ENCODE measurements at regions not wholly inside any gene's neighbourhood (a gene's known extent, or its start where the extent isn't known, plus 50 kb on each side); places are given as distances from the start of the nearest gene placed in this dataset.

DNA sequence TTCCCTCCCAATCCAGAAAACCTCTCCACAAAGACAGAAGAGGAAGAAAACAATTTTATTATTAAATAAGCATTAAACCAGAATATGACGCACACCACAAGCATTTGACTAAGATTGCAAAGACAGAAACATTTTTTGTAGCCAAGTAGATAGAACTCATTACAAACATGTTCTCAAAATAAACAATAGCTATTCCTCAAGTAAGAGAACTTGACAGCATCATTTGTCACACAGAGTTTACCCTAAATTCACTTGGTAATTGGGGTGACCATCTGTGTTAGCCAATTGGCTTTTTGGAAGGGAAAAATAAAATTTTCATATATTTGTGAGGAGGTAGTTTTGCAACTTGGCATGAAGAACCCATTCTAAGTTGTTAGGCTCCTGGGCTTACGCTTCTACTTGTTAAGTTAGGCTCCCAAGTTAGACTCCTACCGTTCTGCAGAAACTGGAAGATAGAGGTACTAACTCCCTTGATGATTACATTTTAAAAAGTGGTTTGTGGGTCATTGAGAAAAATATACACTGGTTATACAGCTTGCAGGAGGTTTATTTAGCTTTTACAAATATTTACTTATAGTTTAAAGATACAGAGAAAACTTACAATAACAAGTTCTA is 618.6 kb upstream of the CNTNAP2 start:
- DNase-seq, result no peak

DNA sequence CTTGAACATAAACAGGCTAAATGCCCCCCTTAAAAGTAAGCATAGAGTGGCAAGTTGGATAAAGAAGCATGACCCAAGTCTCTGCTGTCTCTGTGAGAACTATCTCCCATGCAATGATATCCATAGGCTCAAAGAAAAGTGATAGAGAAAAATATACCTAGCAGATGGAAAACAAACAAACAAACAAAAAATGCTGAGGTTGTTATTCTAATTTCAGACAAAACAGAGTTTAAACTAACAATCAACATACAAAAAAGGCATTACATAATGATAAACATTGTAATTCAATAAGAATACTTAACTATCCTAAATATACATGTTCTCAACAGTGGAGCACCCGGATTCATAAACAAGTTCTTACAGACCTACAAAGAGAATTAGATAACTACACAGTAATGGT is 626.2 kb upstream of the CNTNAP2 start:
- DNase-seq, result no peak
- Histone ChIP-seq H3K36me3 (ENCODE audit: control insufficient read depth, insufficient read depth, low read length) (no peaks in the 10 kb centered on the region), H3K4me1 (ENCODE audit: control insufficient read depth, insufficient read depth, low read length) (no peaks in the 10 kb centered on the region), H3K4me3 (ENCODE audit: low read length) (no peak overlapping the region), H3K27me3 (ENCODE audit: control insufficient read depth, insufficient read depth, low read length) (no peaks in the 10 kb centered on the region), H3K9me3 (replicated peaks; ENCODE audit: control insufficient read depth, low read depth, low read length) (peaks cover 11% of the 10 kb centered on the region), H3K27ac (ENCODE audit: low read length) (no peak overlapping the region)
- no CpG with 5 or more reads among the region's 1 CpG for WGBS (ENCODE audit: insufficient coverage)

More for the DNA sequence above, 618.6 kb upstream of the CNTNAP2 start:
- Histone ChIP-seq H3K36me3 (ENCODE audit: control insufficient read depth, insufficient read depth, low read length) (no peaks in the 10 kb centered on the region), H3K27ac (ENCODE audit: low read length) (no peak overlapping the region), H3K27me3 (ENCODE audit: control insufficient read depth, insufficient read depth, low read length) (no peaks in the 10 kb centered on the region), H3K9me3 (replicated peaks; ENCODE audit: control insufficient read depth, low read depth, low read length) (no peaks in the 10 kb centered on the region), H3K4me1 (ENCODE audit: control insufficient read depth, insufficient read depth, low read length) (no peaks in the 10 kb centered on the region), H3K4me3 (ENCODE audit: low read length) (no peak overlapping the region)
- whole genome bisulfite sequencing (ENCODE audit: insufficient coverage), result no CpG with 5 or more reads among the region's 3 CpGs

DNA sequence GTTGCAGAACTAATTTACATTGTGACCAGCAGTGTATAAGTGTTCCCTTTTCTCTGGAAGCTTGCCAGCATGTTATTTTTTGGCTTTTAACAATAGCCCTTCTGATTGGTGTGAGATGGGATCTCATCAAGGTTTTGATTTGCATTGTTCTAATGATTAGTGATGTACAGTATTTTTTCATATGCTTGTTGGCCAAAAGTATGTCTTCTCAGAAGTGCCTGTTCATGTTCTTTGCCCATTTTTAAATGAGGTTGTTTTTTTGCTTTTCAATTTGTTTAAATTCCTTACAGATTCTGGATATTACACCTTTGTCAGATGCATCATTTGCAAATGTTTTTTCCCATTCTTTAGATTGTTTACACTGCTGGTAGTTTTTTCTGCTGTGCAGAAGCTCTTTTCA is 627.0 kb upstream of the CNTNAP2 start:
- Histone ChIP-seq H3K9me3 (replicated peaks; ENCODE audit: control insufficient read depth, low read depth, low read length) (peaks cover 11% of the 10 kb centered on the region), H3K36me3 (ENCODE audit: control insufficient read depth, insufficient read depth, low read length) (no peaks in the 10 kb centered on the region), H3K27me3 (ENCODE audit: control insufficient read depth, insufficient read depth, low read length) (no peaks in the 10 kb centered on the region), H3K4me3 (ENCODE audit: low read length) (no peak overlapping the region), H3K27ac (ENCODE audit: low read length) (no peak overlapping the region), H3K4me1 (ENCODE audit: control insufficient read depth, insufficient read depth, low read length) (no peaks in the 10 kb centered on the region)
- DNase-seq, result no peak

DNA sequence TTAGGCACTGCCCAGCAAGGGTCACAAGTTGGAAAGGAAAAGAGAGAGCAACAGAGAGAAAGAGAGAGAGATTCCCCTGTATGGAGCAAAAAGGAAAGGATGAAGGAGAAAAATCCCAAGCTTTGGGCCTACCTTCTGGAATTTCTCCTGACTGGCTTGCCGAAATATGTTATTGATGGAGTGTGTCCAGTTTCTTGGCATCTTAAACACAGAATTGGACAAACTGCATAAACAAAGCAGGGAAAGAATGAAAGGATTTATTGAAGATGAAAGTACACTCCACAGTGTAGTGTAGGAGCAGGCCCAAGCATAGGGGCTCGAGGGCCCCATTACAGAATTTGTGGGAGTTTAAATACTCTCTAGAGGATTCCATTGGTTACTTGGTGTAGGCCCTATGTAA is 627.8 kb upstream of the CNTNAP2 start:
- no peak for DNase-seq
- H3K27me3 ChIP-seq (ENCODE audit: control insufficient read depth, insufficient read depth, low read length), result no peaks in the 10 kb centered on the region
- no peaks in the 10 kb centered on the region for H3K4me1 ChIP-seq (ENCODE audit: control insufficient read depth, insufficient read depth, low read length)
- H3K4me3 ChIP-seq (ENCODE audit: low read length), result no peak overlapping the region
- 13% methylated on average over 2 of the region's 2 CpGs for WGBS (ENCODE audit: insufficient coverage)
- peaks cover 11% of the 10 kb centered on the region for H3K9me3 ChIP-seq (replicated peaks; ENCODE audit: control insufficient read depth, low read depth, low read length)
- H3K27ac ChIP-seq (ENCODE audit: low read length), result no peak overlapping the region
- H3K36me3 ChIP-seq (ENCODE audit: control insufficient read depth, insufficient read depth, low read length), result no peaks in the 10 kb centered on the region

DNA sequence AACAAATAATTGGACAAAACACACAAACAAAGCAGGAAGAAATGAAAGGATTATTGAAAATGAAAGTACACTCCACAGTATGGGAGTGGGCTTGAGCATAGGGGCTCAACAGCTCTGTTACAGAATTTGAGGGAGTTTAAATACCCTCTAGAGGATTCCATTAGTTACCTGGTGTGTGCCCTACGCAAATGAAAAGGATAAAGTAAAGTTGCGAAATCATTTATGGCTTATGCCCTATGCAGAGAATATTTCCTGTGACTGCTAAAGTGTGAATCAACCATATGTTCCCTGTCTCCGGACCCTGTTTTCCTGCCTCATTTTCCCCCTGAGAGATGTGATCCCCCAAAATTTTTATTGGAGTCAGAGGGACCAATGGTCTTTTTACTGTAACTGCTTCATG is 634.6 kb upstream of the CNTNAP2 start:
- Histone ChIP-seq H3K9me3 (replicated peaks; ENCODE audit: control insufficient read depth, low read depth, low read length) (no peaks in the 10 kb centered on the region), H3K4me1 (ENCODE audit: control insufficient read depth, insufficient read depth, low read length) (no peaks in the 10 kb centered on the region), H3K27ac (ENCODE audit: low read length) (no peak overlapping the region), H3K36me3 (ENCODE audit: control insufficient read depth, insufficient read depth, low read length) (no peaks in the 10 kb centered on the region), H3K4me3 (ENCODE audit: low read length) (no peak overlapping the region), H3K27me3 (ENCODE audit: control insufficient read depth, insufficient read depth, low read length) (no peaks in the 10 kb centered on the region)
- no peak for DNase-seq
- WGBS (ENCODE audit: insufficient coverage), result 57% methylated on average over 1 of the region's 3 CpGs

DNA sequence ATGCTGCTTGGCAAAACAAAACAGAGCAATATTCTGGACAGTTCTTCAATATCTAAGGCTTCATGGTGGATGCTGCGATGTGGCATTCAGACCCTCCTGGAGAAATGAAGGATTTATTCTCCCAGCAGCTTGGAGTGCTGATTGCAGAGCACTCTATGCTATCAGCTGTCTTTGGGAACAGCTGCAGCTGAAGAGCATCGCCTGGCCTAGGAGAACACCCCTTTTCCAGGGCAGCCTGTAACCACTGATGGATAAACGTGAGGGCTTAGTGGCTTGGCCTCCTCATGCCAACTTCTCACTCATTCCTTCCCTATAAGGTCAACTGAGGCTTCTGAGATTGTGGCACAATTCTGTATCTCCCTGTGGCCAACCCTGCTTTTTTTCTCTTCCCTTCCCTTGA is 638.1 kb upstream of the CNTNAP2 start:
- peak; percentile 31 for DNase-seq
- 75% methylated on average over 2 of the region's 3 CpGs for WGBS (ENCODE audit: insufficient coverage)
- Histone ChIP-seq H3K27me3 (ENCODE audit: control insufficient read depth, insufficient read depth, low read length) (no peaks in the 10 kb centered on the region), H3K36me3 (ENCODE audit: control insufficient read depth, insufficient read depth, low read length) (no peaks in the 10 kb centered on the region), H3K27ac (ENCODE audit: low read length) (no peak overlapping the region), H3K4me3 (ENCODE audit: low read length) (no peak overlapping the region), H3K4me1 (ENCODE audit: control insufficient read depth, insufficient read depth, low read length) (no peaks in the 10 kb centered on the region), H3K9me3 (replicated peaks; ENCODE audit: control insufficient read depth, low read depth, low read length) (no peaks in the 10 kb centered on the region)

DNA sequence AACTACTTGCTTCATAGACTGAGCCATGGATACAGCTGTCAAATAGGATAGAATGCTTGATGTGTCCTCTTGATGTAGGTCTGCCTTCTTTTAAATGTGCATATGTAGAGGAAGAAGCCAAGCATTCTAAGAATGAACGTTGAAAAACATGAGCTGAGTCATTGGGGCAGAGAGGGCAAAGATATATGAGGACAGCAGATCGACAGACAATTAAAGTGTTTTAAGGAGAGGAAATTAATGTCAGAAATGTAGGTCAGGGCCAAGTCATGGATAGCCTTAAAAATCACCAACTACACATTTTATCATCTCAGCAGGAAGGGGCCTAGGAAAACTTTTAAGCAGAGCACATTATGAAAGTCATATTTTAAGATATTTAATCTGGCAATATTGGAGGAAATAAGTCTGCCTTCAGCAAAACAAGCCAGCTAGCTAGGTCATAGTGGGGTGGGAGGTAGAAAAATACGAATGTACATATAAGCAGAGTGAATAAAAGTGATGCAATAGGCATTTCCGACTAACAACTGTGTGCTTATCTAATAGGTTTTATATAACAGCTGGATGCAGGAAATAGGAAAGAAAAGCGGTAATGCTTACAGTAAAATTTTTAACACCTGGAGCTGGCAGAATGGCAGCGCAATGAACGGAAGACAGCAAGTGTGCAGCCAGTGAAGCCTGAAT is 638.3 kb upstream of the TPK1 start:
- no peak overlapping the region for H3K4me3 ChIP-seq (ENCODE audit: low read length)
- H3K9me3 ChIP-seq (replicated peaks; ENCODE audit: control insufficient read depth, low read depth, low read length), result no peaks in the 10 kb centered on the region
- H3K27me3 ChIP-seq (ENCODE audit: control insufficient read depth, insufficient read depth, low read length), result no peaks in the 10 kb centered on the region
- no peak for DNase-seq
- 55% methylated on average over 4 of the region's 7 CpGs for WGBS (ENCODE audit: insufficient coverage)
- H3K4me1 ChIP-seq (ENCODE audit: control insufficient read depth, insufficient read depth, low read length), result no peaks in the 10 kb centered on the region
- H3K36me3 ChIP-seq (ENCODE audit: control insufficient read depth, insufficient read depth, low read length), result no peaks in the 10 kb centered on the region
- no peak overlapping the region for H3K27ac ChIP-seq (ENCODE audit: low read length)

DNA sequence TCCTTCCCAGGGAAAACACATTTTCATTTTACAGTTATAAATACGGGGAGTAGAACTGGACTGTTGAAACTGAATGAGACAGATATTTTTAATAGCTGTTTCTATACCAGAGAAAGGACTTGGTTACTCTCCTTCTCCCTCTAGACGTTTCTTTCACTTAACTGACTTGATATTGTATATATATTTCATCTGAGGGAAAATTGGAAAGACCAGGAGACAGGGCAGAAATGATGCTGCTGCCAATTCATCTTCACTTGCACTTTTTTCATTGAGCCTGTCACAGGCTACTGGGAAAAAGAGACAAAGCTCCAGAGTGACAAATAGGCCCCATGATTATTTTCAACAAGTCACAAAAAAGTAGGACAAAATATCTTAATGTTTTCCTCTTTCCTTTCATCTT is 636.0 kb upstream of the TPK1 start:
- Histone ChIP-seq H3K27ac (ENCODE audit: low read length) (no peak overlapping the region), H3K27me3 (ENCODE audit: control insufficient read depth, insufficient read depth, low read length) (no peaks in the 10 kb centered on the region), H3K4me1 (ENCODE audit: control insufficient read depth, insufficient read depth, low read length) (no peaks in the 10 kb centered on the region), H3K36me3 (ENCODE audit: control insufficient read depth, insufficient read depth, low read length) (no peaks in the 10 kb centered on the region), H3K9me3 (replicated peaks; ENCODE audit: control insufficient read depth, low read depth, low read length) (no peaks in the 10 kb centered on the region), H3K4me3 (ENCODE audit: low read length) (no peak overlapping the region)
- DNase-seq, result no peak
- no CpG with 5 or more reads among the region's 2 CpGs for WGBS (ENCODE audit: insufficient coverage)

DNA sequence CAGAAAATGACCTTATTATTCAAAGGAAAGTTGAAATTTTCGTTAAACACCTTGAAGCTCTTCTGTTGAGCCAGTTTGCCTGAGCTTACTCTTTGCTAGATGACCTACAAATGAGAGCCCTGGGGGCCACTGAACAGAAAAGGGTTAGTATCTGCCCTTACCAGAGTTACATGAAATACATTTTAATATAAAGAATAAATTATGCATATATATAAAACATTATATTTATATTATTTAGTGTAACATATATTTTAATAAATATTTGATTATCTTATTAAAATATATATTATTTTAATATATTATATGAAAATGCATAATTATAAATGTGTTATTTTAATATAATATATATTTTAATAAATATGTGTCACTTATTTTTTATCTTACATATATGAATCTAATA is 628.4 kb upstream of the TPK1 start:
- no CpG with 5 or more reads among the region's 1 CpG for WGBS (ENCODE audit: insufficient coverage)
- H3K27ac ChIP-seq (ENCODE audit: low read length), result no peak overlapping the region
- no peaks in the 10 kb centered on the region for H3K9me3 ChIP-seq (replicated peaks; ENCODE audit: control insufficient read depth, low read depth, low read length)
- no peak for DNase-seq
- H3K36me3 ChIP-seq (ENCODE audit: control insufficient read depth, insufficient read depth, low read length), result no peaks in the 10 kb centered on the region
- no peaks in the 10 kb centered on the region for H3K4me1 ChIP-seq (ENCODE audit: control insufficient read depth, insufficient read depth, low read length)
- no peak overlapping the region for H3K4me3 ChIP-seq (ENCODE audit: low read length)
- H3K27me3 ChIP-seq (ENCODE audit: control insufficient read depth, insufficient read depth, low read length), result no peaks in the 10 kb centered on the region

DNA sequence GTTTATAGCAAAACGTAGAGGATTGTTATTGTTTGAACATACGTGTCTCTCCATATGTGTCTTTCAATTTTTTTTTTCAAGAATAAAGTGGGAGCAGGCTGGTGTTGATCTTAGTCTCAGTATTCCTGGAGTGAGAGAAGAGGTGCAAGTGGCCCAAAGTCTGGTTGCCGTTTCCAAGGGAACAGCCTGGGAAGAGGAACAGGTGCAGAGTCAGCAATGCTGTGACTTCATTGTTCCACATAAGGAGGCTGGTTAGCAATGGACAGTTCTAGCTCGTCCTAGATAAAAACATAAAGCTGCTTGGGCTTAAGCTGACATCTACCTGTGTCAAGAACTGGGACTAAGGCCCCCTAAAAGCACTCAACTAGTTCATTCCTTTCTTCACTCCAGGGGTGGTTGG is 626.6 kb upstream of the TPK1 start:
- Histone ChIP-seq H3K27ac (ENCODE audit: low read length) (no peak overlapping the region), H3K36me3 (ENCODE audit: control insufficient read depth, insufficient read depth, low read length) (no peaks in the 10 kb centered on the region), H3K4me3 (ENCODE audit: low read length) (no peak overlapping the region), H3K9me3 (replicated peaks; ENCODE audit: control insufficient read depth, low read depth, low read length) (no peaks in the 10 kb centered on the region), H3K4me1 (ENCODE audit: control insufficient read depth, insufficient read depth, low read length) (no peaks in the 10 kb centered on the region), H3K27me3 (ENCODE audit: control insufficient read depth, insufficient read depth, low read length) (no peaks in the 10 kb centered on the region)
- DNase-seq, result no peak
- WGBS (ENCODE audit: insufficient coverage), result 71% methylated on average over 3 of the region's 4 CpGs

DNA sequence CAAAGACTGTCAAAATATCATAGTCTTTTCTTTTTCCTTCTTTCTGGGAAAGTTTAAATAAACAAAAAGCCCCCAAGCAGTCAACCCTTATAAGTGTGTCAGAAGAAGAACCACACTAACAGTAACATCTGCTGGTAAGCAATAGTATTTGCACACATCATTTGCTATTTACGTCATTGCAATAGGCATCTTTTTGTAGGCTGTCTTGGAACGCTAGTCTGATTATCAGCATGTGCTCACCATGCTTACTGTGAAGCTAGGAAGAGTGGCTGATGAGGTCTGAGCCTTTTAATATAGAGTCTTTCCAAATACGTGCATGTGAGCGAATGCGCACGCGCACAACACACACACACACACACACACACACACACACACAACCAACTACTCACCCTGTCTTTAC is 599.0 kb upstream of the TPK1 start:
- Histone ChIP-seq H3K4me3 (ENCODE audit: low read length) (no peak overlapping the region), H3K36me3 (ENCODE audit: control insufficient read depth, insufficient read depth, low read length) (no peaks in the 10 kb centered on the region), H3K4me1 (ENCODE audit: control insufficient read depth, insufficient read depth, low read length) (no peaks in the 10 kb centered on the region), H3K9me3 (replicated peaks; ENCODE audit: control insufficient read depth, low read depth, low read length) (peaks cover 2% of the 10 kb centered on the region), H3K27me3 (ENCODE audit: control insufficient read depth, insufficient read depth, low read length) (no peaks in the 10 kb centered on the region), H3K27ac (ENCODE audit: low read length) (no peak overlapping the region)
- DNase-seq, result no peak
- 73% methylated on average over 3 of the region's 7 CpGs for WGBS (ENCODE audit: insufficient coverage)

Measured in muscle of leg (tissue), 3 donors.